K562 (cell line): ENCODE measurements at regions not wholly inside any gene's neighbourhood (a gene's known extent, or its start where the extent isn't known, plus 50 kb on each side); places are given as distances from the start of the nearest gene placed in this dataset.

Experiments
- ATAC-seq: fragments of 200-7000 bp; cut with Tn5 transposase; 3 replicates; pipeline ENCODE4 v1.9.1; 2020; ENCODE audit warnings: moderate library complexity
- BruUV-seq: library from RNA; stranded (reverse); fragments of 400-500 nt; replicated peaks from 2 replicates; lab custom pipeline; 2021; lab: Mats Ljungman, UMichigan
- CTCF ChIA-PET: fragments of 300-600 bp; formaldehyde crosslinking; extraction: SDS; loops from one replicate; lab custom pipeline; 2021; ENCODE audit warnings: low intra/inter-chr PET ratio; lab: Yijun Ruan, JAX
- POLR2A ChIA-PET: fragments of 300-600, 350-650 bp; sonication (Branson Sonifier 250); formaldehyde crosslinking; extraction: SDS; loops from one replicate; lab custom pipeline; 2021; ENCODE audit warnings: antibody characterized with exemption, inconsistent platforms; lab: Yijun Ruan, JAX
- DNase-seq, 4 experiments: peaks; one replicate each; pipeline versions ENCODE4 v3.0.0 to v3.0.0-alpha.2; 2011 to 2018; ENCODE audit warnings: low spot score in 3 of 4, mixed read lengths in 3 of 4; ENCODE audit errors: extremely low read depth in 1 of 4
- FAIRE-seq: peaks from 2 replicates; lab custom pipeline; 2011; peaks lifted over from hg19 to GRCh38; lab: Jason Lieb, UNC
- H2AFZ ChIP-seq: 2 replicates; pipeline ENCODE4 v1.6.0; 2011; ENCODE audit warnings: low read depth, low read length, control low read depth, inconsistent platforms
- H3K27ac ChIP-seq: fragments of 200-600 bp; 3 replicates; pipeline ENCODE4 v1.8.0; 2011; ENCODE audit warnings: low read depth, mild to moderate bottlenecking, control low read depth, inconsistent platforms, low read length, moderate library complexity, mixed read lengths; ENCODE audit errors: extremely low read depth
- H3K27me3 ChIP-seq, 2 experiments: fragments of 300-600 bp in 1 of 2; 2 replicates in 1 of 2; 3 replicates in 1 of 2; pipeline versions ENCODE4 v1.6.0 to v1.8.0; 2011; ENCODE audit warnings: inconsistent platforms in 2 of 2, low read length in 2 of 2, mild to moderate bottlenecking in 1 of 2, mixed read lengths in 1 of 2, moderate library complexity in 1 of 2; ENCODE audit not compliant: control insufficient read depth in 2 of 2, insufficient read depth in 2 of 2
- H3K36me3 ChIP-seq: fragments of 300-600 bp; 3 replicates; pipeline ENCODE4 v1.8.0; 2011; ENCODE audit warnings: mild to moderate bottlenecking, low read length, inconsistent platforms; ENCODE audit not compliant: control insufficient read depth, insufficient read depth
- H3K4me1 ChIP-seq, 2 experiments: fragments of 200-600 bp in 1 of 2; replicated peaks in 1 of 2; 2 replicates in 1 of 2; 3 replicates in 1 of 2; pipeline versions ENCODE4 v1.5.1 to v1.8.0; 2011; ENCODE audit warnings: inconsistent platforms in 2 of 2, low read length in 2 of 2, mild to moderate bottlenecking in 1 of 2, mixed read lengths in 1 of 2, moderate library complexity in 1 of 2; ENCODE audit not compliant: control insufficient read depth in 2 of 2, insufficient read depth in 2 of 2
- H3K4me2 ChIP-seq: 2 replicates; pipeline ENCODE4 v1.6.1; 2011; ENCODE audit warnings: low read length, control low read depth, inconsistent platforms, mixed read lengths; ENCODE audit not compliant: insufficient read depth
- H3K4me3 ChIP-seq: fragments of 200-600 bp; sonication (generic), shearing (Covaris generic); 2 replicates; pipeline ENCODE4 v1.5.1; 2016; ENCODE audit warnings: control low read depth, inconsistent platforms
- H3K79me2 ChIP-seq: fragments of 200-600 bp; 3 replicates; pipeline ENCODE4 v1.8.0; 2011; ENCODE audit warnings: low read length, inconsistent platforms; ENCODE audit not compliant: control insufficient read depth, insufficient read depth
- H3K9ac ChIP-seq, 2 experiments: 2 replicates each; pipeline versions ENCODE4 v1.6.0 to v1.6.1; 2011; ENCODE audit warnings: low read depth in 2 of 2, low read length in 2 of 2, control low read depth in 1 of 2, inconsistent platforms in 1 of 2, mild to moderate bottlenecking in 1 of 2, mixed read lengths in 1 of 2; ENCODE audit not compliant: insufficient read depth in 1 of 2
- H3K9me1 ChIP-seq: one replicate; pipeline ENCODE4 v1.6.0; 2011; ENCODE audit warnings: inconsistent platforms, mild to moderate bottlenecking, low read length, moderate library complexity; ENCODE audit not compliant: control insufficient read depth, insufficient read depth
- H3K9me3 ChIP-seq: replicated peaks from 2 replicates; pipeline ENCODE4 v1.5.1; 2011; ENCODE audit warnings: low read depth, low read length, inconsistent platforms; ENCODE audit not compliant: control insufficient read depth, insufficient read depth
- H4K20me1 ChIP-seq: replicated peaks from 2 replicates; pipeline ENCODE4 v1.6.1; 2011; ENCODE audit warnings: low read length, inconsistent platforms, mixed read lengths; ENCODE audit not compliant: control insufficient read depth, insufficient read depth
- CBX2 ChIP-seq: fragments of 200-600 bp; sonication (generic); IDR thresholded peaks from one replicate; pipeline ENCODE4 v1.6.1; 2012; ENCODE audit warnings: mild to moderate bottlenecking, low read length, inconsistent platforms; ENCODE audit not compliant: insufficient read depth, poor library complexity, severe bottlenecking
- HDAC6 ChIP-seq: IDR thresholded peaks from 2 replicates; pipeline ENCODE4 v1.6.1; 2012; ENCODE audit warnings: low read depth, mild to moderate bottlenecking, control low read depth, inconsistent platforms, low read length, moderate library complexity
- HNRNPK ChIP-seq: fragments of 200-400 bp; formaldehyde crosslinking; IDR thresholded peaks from one replicate; pipeline ENCODE4 v1.6.1; 2018; ENCODE audit warnings: mild to moderate bottlenecking, low read depth, low read length; ENCODE audit not compliant: poor library complexity, severe bottlenecking
- HOXB6 ChIP-seq: fragments of 250-450 bp; sonication (Bioruptor Pico); IDR thresholded peaks from 2 replicates; pipeline ENCODE4 v1.5.1; 2022; ENCODE audit warnings: mild to moderate bottlenecking, borderline replicate concordance
- NFIC ChIP-seq: fragments of 450-650 bp; IDR thresholded peaks from 2 replicates; pipeline ENCODE4 v1.6.1; 2017; ENCODE audit warnings: mild to moderate bottlenecking, inconsistent platforms
- NFIX ChIP-seq: fragments of 250-450 bp; sonication (Bioruptor Pico); IDR thresholded peaks from 2 replicates; pipeline ENCODE4 v1.4.0; 2020; ENCODE audit warnings: low read depth, mild to moderate bottlenecking, moderate library complexity
- SMC3 ChIP-seq: conservative IDR thresholded peaks from 2 replicates; pipeline ENCODE4 v1.6.1; 2011; ENCODE audit warnings: low read depth, low read length, improper control_type of control experiment; ENCODE audit not compliant: insufficient read depth
- TAL1 ChIP-seq: fragments of 450-650 bp; IDR thresholded peaks from 2 replicates; pipeline ENCODE4 v1.6.1; 2016; ENCODE audit warnings: mild to moderate bottlenecking
- TFAP4 ChIP-seq: sonication (generic); formaldehyde crosslinking; IDR thresholded peaks from 2 replicates; pipeline ENCODE4 v1.8.0; 2022; ENCODE audit warnings: missing genetic modification reagents, mild to moderate bottlenecking, moderate library complexity, borderline replicate concordance
- TRIM28 ChIP-seq: fragments of 450-650 bp; IDR thresholded peaks from 2 replicates; pipeline ENCODE4 v1.6.1; 2017
- ZBTB8A ChIP-seq: fragments of 450-650 bp; IDR thresholded peaks from 2 replicates; pipeline ENCODE4 v1.6.1; 2018; ENCODE audit warnings: mild to moderate bottlenecking, moderate library complexity; ENCODE audit not compliant: partially characterized antibody
- ZNF445 ChIP-seq: fragments of 250-450 bp; sonication (Bioruptor Pico); IDR thresholded peaks from 2 replicates; pipeline ENCODE4 v1.4.0; 2020; ENCODE audit warnings: low read depth, mild to moderate bottlenecking, moderate library complexity
- WGBS: fragments of 100-300 bp; shearing (Covaris generic); methylation state at CpG from one replicate; pipeline ENCODE4 v1.1.6; 2016; ENCODE audit warnings: low coverage, mixed read lengths; ENCODE audit not compliant: insufficient coverage; ENCODE audit errors: missing lambda C conversion rate; 5-methylcytosine and 5-hydroxymethylcytosine counted together
- in situ Hi-C: fragments of 300-500 bp; cut with MboI; formaldehyde crosslinking; loops from 4 replicates; pipeline ENCODE4 v1.15.0; 2018; ENCODE audit warnings: inconsistent platforms, mixed read lengths
- intact Hi-C: fragments of 100-400 bp; cut with micrococcal nuclease; formaldehyde crosslinking; loops from 2 replicates; pipeline ENCODE4 v1.14.2; 2022
- TF ChIP-seq, protein P1 (sequence below): fragments of 250-450 bp; sonication (Bioruptor Pico); IDR thresholded peaks from 2 replicates; pipeline ENCODE4 v1.4.0; 2020

DNA sequence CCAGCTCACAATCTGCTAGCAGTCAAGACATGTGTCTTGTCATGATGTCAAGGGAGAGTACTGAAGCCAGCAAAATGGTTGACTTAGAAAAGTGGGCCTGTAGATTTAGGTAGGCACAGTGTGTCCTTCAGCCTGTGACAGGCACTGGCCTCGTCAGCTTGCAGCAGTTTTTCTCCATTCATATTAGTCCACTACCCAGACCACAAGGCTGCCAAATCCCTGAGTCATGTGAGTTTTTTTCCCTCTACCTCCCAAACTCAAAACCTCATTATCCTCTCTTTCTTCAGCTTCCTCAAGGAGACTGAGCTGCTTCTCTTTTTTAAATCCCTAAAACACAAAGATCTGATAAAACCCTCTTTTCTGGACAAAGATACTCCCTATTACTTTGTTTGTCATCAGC is 102.6 kb upstream of the HS3ST3A1 start:
- FAIRE-seq, result no peak
- Histone ChIP-seq H3K79me2 (no peaks in the 10 kb centered on the region), H4K20me1 (no peaks in the 10 kb centered on the region), H3K27me3 (no peaks in the 10 kb centered on the region; a peak in 1 of 5 replicates), H3K9me1 (no peaks in the 10 kb centered on the region), H3K4me3 (no peak overlapping the region), H3K27ac (no peak overlapping the region), H3K9me3 (no peaks in the 10 kb centered on the region), H2AFZ (no peak overlapping the region), H3K4me2 (no peak overlapping the region), H3K9ac (no peak overlapping the region), H3K36me3 (no peaks in the 10 kb centered on the region), H3K4me1 (no peaks in the 10 kb centered on the region; a peak in 1 of 5 replicates)
- intact Hi-C loops (no loop called here), in situ Hi-C loops (no loop called here)
- ATAC-seq, result no peak
- BruUV-seq, result no TSS peak
- 0% methylated on average over 1 of the region's 1 CpG for WGBS
- no peak for TF ChIP-seq TRIM28
- no peak for DNase-seq
- ChIA-PET CTCF (no interaction called here), POLR2A (interaction anchor here (0.7 kb wide), 1 partner anchor 12 kb away, joined by 3 read pairs; no protein-coding TSS in a partner anchor)

DNA sequence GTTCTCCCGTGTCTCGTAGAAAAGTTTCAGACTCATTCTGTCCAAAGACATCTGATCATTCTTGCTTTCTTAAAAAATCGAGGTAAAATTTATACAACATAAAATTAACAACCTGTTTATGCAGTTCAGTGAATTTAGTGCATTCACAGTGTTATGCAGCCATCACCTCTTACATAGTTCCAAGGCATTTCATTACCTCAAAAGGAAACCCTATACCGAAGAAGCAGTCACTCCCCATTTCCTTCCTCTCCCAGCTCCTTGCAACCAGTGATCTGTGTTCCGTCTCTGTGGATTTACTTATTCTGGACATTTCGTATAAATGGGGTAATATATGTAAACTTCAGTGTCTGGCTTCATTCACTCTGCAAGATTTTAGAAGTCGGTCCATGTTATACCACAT is 103.5 kb upstream of the HS3ST3A1 start:
- TF ChIP-seq TAL1, result no peak
- no peak for TF ChIP-seq SMC3
- TF ChIP-seq NFIX (CRISPR knock-in tag), result no peak
- no peak for TF ChIP-seq TFAP4 (CRISPR knock-in tag)
- no peak for TF ChIP-seq HNRNPK
- no peak for TF ChIP-seq ZNF445 (CRISPR knock-in tag)
- no peak for TF ChIP-seq ZBTB8A
- no peak for TF ChIP-seq CBX2
- TF ChIP-seq HOXB6 (CRISPR knock-in tag), result no peak
- TF ChIP-seq NFIC, result no peak
- TF ChIP-seq, protein P1, sequence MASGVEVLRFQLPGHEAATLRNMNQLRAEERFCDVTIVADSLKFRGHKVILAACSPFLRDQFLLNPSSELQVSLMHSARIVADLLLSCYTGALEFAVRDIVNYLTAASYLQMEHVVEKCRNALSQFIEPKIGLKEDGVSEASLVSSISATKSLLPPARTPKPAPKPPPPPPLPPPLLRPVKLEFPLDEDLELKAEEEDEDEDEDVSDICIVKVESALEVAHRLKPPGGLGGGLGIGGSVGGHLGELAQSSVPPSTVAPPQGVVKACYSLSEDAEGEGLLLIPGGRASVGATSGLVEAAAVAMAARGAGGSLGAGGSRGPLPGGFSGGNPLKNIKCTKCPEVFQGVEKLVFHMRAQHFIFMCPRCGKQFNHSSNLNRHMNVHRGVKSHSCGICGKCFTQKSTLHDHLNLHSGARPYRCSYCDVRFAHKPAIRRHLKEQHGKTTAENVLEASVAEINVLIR (CRISPR knock-in tag), result no peak
- TF ChIP-seq HDAC6, result no peak
- ATAC-seq (no peak), DNase-seq (no peak), FAIRE-seq (no peak)
- Histone ChIP-seq H3K27me3 (no peaks in the 10 kb centered on the region; a peak in 1 of 5 replicates), H3K36me3 (no peaks in the 10 kb centered on the region), H3K4me1 (no peaks in the 10 kb centered on the region; a peak in 1 of 5 replicates), H2AFZ (no peak overlapping the region), H3K9me3 (no peaks in the 10 kb centered on the region), H3K79me2 (no peaks in the 10 kb centered on the region), H4K20me1 (no peaks in the 10 kb centered on the region), H3K9me1 (no peaks in the 10 kb centered on the region), H3K27ac (no peak overlapping the region), H3K9ac (no peak overlapping the region), H3K4me2 (no peak overlapping the region), H3K4me3 (no peak overlapping the region)
- 6% methylated on average over 7 of the region's 7 CpGs for WGBS
- ChIA-PET POLR2A (interaction anchor here (0.8 kb wide), 1 partner anchor 1645 kb away, joined by 3 read pairs; no protein-coding TSS in a partner anchor), CTCF (no interaction called here)
- in situ Hi-C loops, result no loop called here
- no TSS peak for BruUV-seq
- intact Hi-C loops, result no loop called here
